WTC11 (cell line): ENCODE measurements at regions not wholly inside any gene's neighbourhood (a gene's known extent, or its start where the extent isn't known, plus 50 kb on each side); places are given as distances from the start of the nearest gene placed in this dataset.

Source experiments
- ATAC-seq: fragments of 200-7000 bp; cut with Tn5 transposase; 2 replicates; pipeline ENCODE4 v1.10.0; 2021; ENCODE audit warnings: mild to moderate bottlenecking, moderate library complexity
- CTCF ChIA-PET: fragments of 300-600 bp; sonication (Branson Sonifier 250); formaldehyde crosslinking; loops from one replicate; lab custom pipeline; 2021; ENCODE audit warnings: antibody characterized with exemption; lab: Charles Lee
- POLR2A ChIA-PET: fragments of 350-600 bp; sonication (Branson Sonifier 250); formaldehyde crosslinking; loops from one replicate; lab custom pipeline; 2021; ENCODE audit warnings: antibody characterized with exemption; lab: Charles Lee
- DNase-seq: peaks from one replicate; pipeline ENCODE4 v3.0.0; 2021; ENCODE audit warnings: low spot score
- H3K27ac Mint-ChIP-seq: 2 replicates; pipeline ENCODE4 v1.8.0; 2021; ENCODE audit warnings: mixed read lengths
- H3K27me3 Mint-ChIP-seq: 2 replicates; pipeline ENCODE4 v1.8.0; 2021; ENCODE audit warnings: low read depth, mild to moderate bottlenecking, moderate library complexity, mixed read lengths
- H3K36me3 Mint-ChIP-seq: 2 replicates; pipeline ENCODE4 v1.8.0; 2021; ENCODE audit warnings: mixed read lengths
- H3K4me1 Mint-ChIP-seq: 2 replicates; pipeline ENCODE4 v1.8.0; 2022; ENCODE audit warnings: mixed read lengths
- H3K4me3 Mint-ChIP-seq: 2 replicates; pipeline ENCODE4 v1.8.0; 2021; ENCODE audit warnings: mild to moderate bottlenecking, moderate library complexity, mixed read lengths
- H3K9me3 Mint-ChIP-seq: 2 replicates; pipeline ENCODE4 v1.8.0; 2021; ENCODE audit warnings: mixed read lengths
- AR ChIP-seq: fragments of 250-450 bp; sonication (Bioruptor Pico); IDR thresholded peaks from 2 replicates; pipeline ENCODE4 v1.9.0; 2021; ENCODE audit warnings: mild to moderate bottlenecking
- ARID4B ChIP-seq: sonication (generic); formaldehyde crosslinking; IDR thresholded peaks from 2 replicates; pipeline ENCODE4 v1.8.0; 2023; ENCODE audit warnings: missing genetic modification reagents, mild to moderate bottlenecking, borderline replicate concordance
- ATF1 ChIP-seq: sonication (generic); formaldehyde crosslinking; IDR thresholded peaks from 2 replicates; pipeline ENCODE4 v1.8.1; 2023; ENCODE audit warnings: mild to moderate bottlenecking, moderate library complexity, missing genetic modification reagents
- CBFB ChIP-seq: sonication (generic); formaldehyde crosslinking; IDR thresholded peaks from 2 replicates; pipeline ENCODE4 v1.8.1; 2022; ENCODE audit warnings: mild to moderate bottlenecking, low read depth, missing genetic modification reagents
- E2F1 ChIP-seq: sonication (generic); formaldehyde crosslinking; IDR thresholded peaks from 2 replicates; pipeline ENCODE4 v1.8.0; 2022; ENCODE audit warnings: mild to moderate bottlenecking, missing genetic modification reagents
- EMX1 ChIP-seq: fragments of 250-450 bp; sonication (Bioruptor Pico); IDR thresholded peaks from 2 replicates; pipeline ENCODE4 v1.8.0; 2021; ENCODE audit warnings: mild to moderate bottlenecking
- FOXP1 ChIP-seq: sonication (generic); formaldehyde crosslinking; IDR thresholded peaks from 2 replicates; pipeline ENCODE4 v1.8.0; 2022; ENCODE audit warnings: missing genetic modification reagents, mild to moderate bottlenecking, moderate library complexity, borderline replicate concordance
- GRHL2 ChIP-seq: fragments of 250-450 bp; sonication (Bioruptor Pico); IDR thresholded peaks from 2 replicates; pipeline ENCODE4 v1.8.0; 2022; ENCODE audit warnings: mild to moderate bottlenecking, moderate library complexity; ENCODE audit not compliant: insufficient replicate concordance, severe bottlenecking
- IRF1 ChIP-seq: sonication (generic); formaldehyde crosslinking; IDR thresholded peaks from 2 replicates; pipeline ENCODE4 v1.8.0; 2023; ENCODE audit warnings: missing genetic modification reagents
- JUN ChIP-seq: sonication (generic); formaldehyde crosslinking; IDR thresholded peaks from 2 replicates; pipeline ENCODE4 v1.8.0; 2023; ENCODE audit warnings: mild to moderate bottlenecking, missing genetic modification reagents
- KAT7 ChIP-seq: sonication (generic); formaldehyde crosslinking; IDR thresholded peaks from 2 replicates; pipeline ENCODE4 v1.8.1; 2023; ENCODE audit warnings: missing genetic modification reagents, mild to moderate bottlenecking, borderline replicate concordance
- MXD4 ChIP-seq: fragments of 250-450 bp; sonication (Bioruptor Pico); IDR thresholded peaks from 2 replicates; pipeline ENCODE4 v1.8.0; 2021; ENCODE audit warnings: mild to moderate bottlenecking, moderate library complexity, borderline replicate concordance
- NFE2L1 ChIP-seq: sonication (generic); formaldehyde crosslinking; IDR thresholded peaks from 2 replicates; pipeline ENCODE4 v1.8.1; 2023; ENCODE audit warnings: missing genetic modification reagents
- NR1H2 ChIP-seq: sonication (generic); formaldehyde crosslinking; IDR thresholded peaks from 2 replicates; pipeline ENCODE4 v1.9.0; 2021; ENCODE audit warnings: mild to moderate bottlenecking, moderate library complexity, missing genetic modification reagents
- NR2C2 ChIP-seq: sonication (generic); formaldehyde crosslinking; IDR thresholded peaks from 2 replicates; pipeline ENCODE4 v1.8.0; 2022; ENCODE audit warnings: mild to moderate bottlenecking, missing genetic modification reagents
- NR3C1 ChIP-seq: sonication (generic); formaldehyde crosslinking; conservative IDR thresholded peaks from 2 replicates; pipeline ENCODE4 v1.8.1; 2023; ENCODE audit warnings: low read depth, mild to moderate bottlenecking, missing genetic modification reagents
- RELA ChIP-seq: sonication (generic); formaldehyde crosslinking; IDR thresholded peaks from 2 replicates; pipeline ENCODE4 v1.8.1; 2022; ENCODE audit warnings: missing genetic modification reagents, mild to moderate bottlenecking, borderline replicate concordance
- SMAD3 ChIP-seq: sonication (generic); formaldehyde crosslinking; IDR thresholded peaks from 2 replicates; pipeline ENCODE4 v1.8.0; 2022; ENCODE audit warnings: missing genetic modification reagents, mild to moderate bottlenecking, borderline replicate concordance
- TCF7 ChIP-seq: sonication (generic); formaldehyde crosslinking; IDR thresholded peaks from 2 replicates; pipeline ENCODE4 v1.8.0; 2022; ENCODE audit warnings: mild to moderate bottlenecking, low read depth, missing genetic modification reagents, moderate library complexity
- TP53 ChIP-seq: sonication (generic); formaldehyde crosslinking; IDR thresholded peaks from 2 replicates; pipeline ENCODE4 v1.8.1; 2023; ENCODE audit warnings: mild to moderate bottlenecking, missing genetic modification reagents
- ZBTB21 ChIP-seq: sonication (generic); formaldehyde crosslinking; IDR thresholded peaks from 2 replicates; pipeline ENCODE4 v1.8.1; 2023; ENCODE audit warnings: mild to moderate bottlenecking, missing genetic modification reagents, borderline replicate concordance
- ZNF138 ChIP-seq: sonication (generic); formaldehyde crosslinking; conservative IDR thresholded peaks from 2 replicates; pipeline ENCODE4 v1.8.1; 2022; ENCODE audit warnings: mild to moderate bottlenecking, moderate library complexity, missing genetic modification reagents
- ZNF219 ChIP-seq: sonication (generic); formaldehyde crosslinking; IDR thresholded peaks from 2 replicates; pipeline ENCODE4 v1.8.0; 2023; ENCODE audit warnings: missing genetic modification reagents, mild to moderate bottlenecking, borderline replicate concordance
- ZNF232 ChIP-seq: sonication (generic); formaldehyde crosslinking; IDR thresholded peaks from 2 replicates; pipeline ENCODE4 v1.8.0; 2022; ENCODE audit warnings: mild to moderate bottlenecking, missing genetic modification reagents
- ZSCAN18 ChIP-seq: fragments of 250-450 bp; sonication (Bioruptor Pico); IDR thresholded peaks from 2 replicates; pipeline ENCODE4 v2.1.2; 2022; ENCODE audit warnings: mild to moderate bottlenecking, moderate library complexity

GRCh38 chr9:102855641-102856040, 139.5 kb upstream of the CYLC2 start (continued):
- TF ChIP-seq ZNF219 (CRISPR knock-in tag) (no peak), ARID4B (CRISPR knock-in tag) (no peak), ATF1 (CRISPR knock-in tag) (no peak), FOXP1 (CRISPR knock-in tag) (no peak), NR2C2 (no peak), TP53 (CRISPR knock-in tag) (no peak), MXD4 (no peak)

- Mint-ChIP-seq H3K4me3 (no peak overlapping the region), H3K9me3 (peaks cover 17% of the 10 kb centered on the region), H3K36me3 (0 out of 2 replicates have a peak, but pooled peaks cover 6% of the 10 kb centered on the region), H3K27ac (no peak overlapping the region), H3K4me1 (no peaks in the 10 kb centered on the region), H3K27me3 (no peaks in the 10 kb centered on the region)
- TF ChIP-seq SMAD3 (no peak), ZNF138 (CRISPR knock-in tag) (no peak), E2F1 (CRISPR knock-in tag) (no peak), ZBTB21 (no peak), CBFB (CRISPR knock-in tag) (no peak), RELA (CRISPR knock-in tag) (no peak), FOXP1 (CRISPR knock-in tag) (no peak), AR (CRISPR knock-in tag) (no peak), MXD4 (no peak), EMX1 (CRISPR knock-in tag) (no peak)
- ATAC-seq: no peak
- ChIA-PET POLR2A (no interaction called here), CTCF (no interaction called here)
- DNase-seq: no peak
Observed at GRCh38 chr9:102845827-102846371, 149.2 kb upstream of the CYLC2 start.

- no peak overlapping the region for H3K27ac Mint-ChIP-seq
- CTCF ChIA-PET: no interaction called here
- H3K4me1 Mint-ChIP-seq: no peaks in the 10 kb centered on the region
- ATAC-seq (no peak), DNase-seq (no peak)
- peaks cover 11% of the 10 kb centered on the region for H3K9me3 Mint-ChIP-seq
- POLR2A ChIA-PET: no interaction called here
- no peak overlapping the region for H3K4me3 Mint-ChIP-seq
- TF ChIP-seq ATF1 (CRISPR knock-in tag) (no peak), NR1H2 (CRISPR knock-in tag) (no peak), ZSCAN18 (no peak), EMX1 (CRISPR knock-in tag) (no peak), JUN (CRISPR knock-in tag) (no peak), ZNF232 (CRISPR knock-in tag) (no peak), TCF7 (CRISPR knock-in tag) (no peak), KAT7 (CRISPR knock-in tag) (no peak), IRF1 (CRISPR knock-in tag) (no peak), TP53 (CRISPR knock-in tag) (no peak), SMAD3 (no peak), GRHL2 (no peak), CBFB (CRISPR knock-in tag) (no peak), NFE2L1 (CRISPR knock-in tag) (no peak), NR3C1 (CRISPR knock-in tag) (no peak)
- H3K36me3 Mint-ChIP-seq: 0 out of 2 replicates have a peak, but pooled peaks cover 6% of the 10 kb centered on the region
- no peaks in the 10 kb centered on the region for H3K27me3 Mint-ChIP-seq
Observed at GRCh38 chr9:102844716-102845115, 150.4 kb upstream of the CYLC2 start.
